ENCODE measurements at regions not wholly inside any gene's neighbourhood (a gene's known extent, or its start where the extent isn't known, plus 50 kb on each side); places are given as distances from the start of the nearest gene placed in this dataset.
"Not testable (repeated sequence)": the region's sequence is repeated elsewhere in the genome, so short reads cannot be mapped to it uniquely, and the experiment has no call there.

DNA sequence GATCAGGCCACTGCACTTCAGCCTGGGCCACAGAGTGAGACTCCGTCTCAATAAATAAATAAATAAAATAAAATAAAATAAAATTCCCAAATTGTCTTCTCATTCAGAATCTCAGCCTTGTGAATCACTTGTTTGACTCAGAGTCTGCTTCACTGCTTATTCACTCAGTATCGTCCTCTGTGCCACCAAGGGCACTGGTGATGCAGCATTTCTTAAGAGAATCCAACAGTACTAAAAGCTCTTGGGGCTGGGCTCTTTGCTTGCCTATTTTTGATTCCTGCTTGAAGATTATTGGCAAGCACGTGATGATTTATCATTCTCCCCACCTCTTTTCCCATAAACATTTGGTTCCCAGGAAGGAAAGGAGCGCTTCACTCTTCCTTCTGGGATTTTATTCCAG is 54.8 kb upstream of the HMGB1 start:
- intact Hi-C loops (cut with DNase I), result no loop called here
- no peak for DNase-seq (ENCODE audit: low spot score)

DNA sequence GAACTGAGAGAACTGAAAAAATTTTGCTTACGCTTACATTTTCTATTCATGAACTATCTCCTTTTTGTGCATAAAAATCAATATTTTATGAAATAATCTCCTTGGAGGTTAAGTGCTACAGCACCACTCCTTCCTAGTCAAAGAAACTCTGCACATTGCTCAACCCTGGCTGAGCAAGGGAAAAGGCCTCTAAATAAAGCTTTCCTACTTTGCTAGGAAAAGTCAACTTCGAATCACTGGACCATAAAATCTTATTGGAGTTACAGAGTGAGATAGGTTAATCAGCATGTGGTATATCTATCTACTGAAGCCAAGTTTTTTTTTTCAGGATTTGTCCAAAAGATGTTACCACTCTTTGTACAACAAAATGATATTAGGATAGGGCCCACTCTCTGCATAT is 57.5 kb upstream of the HMGB1 start:
- intact Hi-C loops (cut with DNase I), result no loop called here
- no peak for DNase-seq (ENCODE audit: low spot score)

DNA sequence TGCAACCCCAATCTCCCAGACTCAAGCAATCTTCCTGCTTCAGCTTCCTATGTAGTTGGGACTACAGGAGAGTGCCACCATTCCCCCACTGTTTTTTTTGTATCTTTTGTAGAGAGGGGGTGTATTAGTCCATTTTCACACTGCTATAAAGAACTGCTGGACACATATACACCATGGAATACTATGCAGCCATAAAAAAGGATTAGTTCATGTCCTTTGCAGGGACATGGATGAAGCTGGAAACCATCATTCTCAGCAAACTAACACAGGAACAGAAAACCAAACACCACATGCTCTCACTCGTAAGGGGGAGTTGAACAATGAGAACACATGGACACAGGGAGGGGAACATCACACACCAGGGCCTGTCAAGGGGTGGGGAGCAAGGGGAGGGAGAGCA is 58.1 kb upstream of the HMGB1 start:
- DNase-seq (ENCODE audit: low spot score); intact Hi-C loops (cut with DNase I): not testable (repeated sequence)

DNA sequence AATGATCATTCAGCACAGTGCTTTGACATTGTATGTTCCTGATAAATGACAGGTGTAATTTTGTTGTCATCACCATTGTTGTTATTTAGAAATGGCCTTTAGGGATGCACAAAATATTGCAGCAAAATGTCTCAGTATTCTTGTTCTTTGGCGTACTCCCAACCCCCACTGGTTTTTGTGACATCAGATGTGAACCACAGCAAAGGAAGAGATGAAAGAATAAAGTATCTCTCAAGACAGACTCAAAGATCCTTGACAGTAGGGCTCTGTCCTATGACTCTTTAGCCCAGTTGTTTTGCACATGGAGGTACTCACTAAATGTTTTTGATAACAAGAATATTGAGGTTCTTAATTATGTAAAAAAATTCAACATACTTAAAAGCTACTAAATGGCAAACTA is 59.5 kb upstream of the HMGB1 start:
- intact Hi-C loops (cut with DNase I); DNase-seq (ENCODE audit: low spot score): not testable (repeated sequence)

DNA sequence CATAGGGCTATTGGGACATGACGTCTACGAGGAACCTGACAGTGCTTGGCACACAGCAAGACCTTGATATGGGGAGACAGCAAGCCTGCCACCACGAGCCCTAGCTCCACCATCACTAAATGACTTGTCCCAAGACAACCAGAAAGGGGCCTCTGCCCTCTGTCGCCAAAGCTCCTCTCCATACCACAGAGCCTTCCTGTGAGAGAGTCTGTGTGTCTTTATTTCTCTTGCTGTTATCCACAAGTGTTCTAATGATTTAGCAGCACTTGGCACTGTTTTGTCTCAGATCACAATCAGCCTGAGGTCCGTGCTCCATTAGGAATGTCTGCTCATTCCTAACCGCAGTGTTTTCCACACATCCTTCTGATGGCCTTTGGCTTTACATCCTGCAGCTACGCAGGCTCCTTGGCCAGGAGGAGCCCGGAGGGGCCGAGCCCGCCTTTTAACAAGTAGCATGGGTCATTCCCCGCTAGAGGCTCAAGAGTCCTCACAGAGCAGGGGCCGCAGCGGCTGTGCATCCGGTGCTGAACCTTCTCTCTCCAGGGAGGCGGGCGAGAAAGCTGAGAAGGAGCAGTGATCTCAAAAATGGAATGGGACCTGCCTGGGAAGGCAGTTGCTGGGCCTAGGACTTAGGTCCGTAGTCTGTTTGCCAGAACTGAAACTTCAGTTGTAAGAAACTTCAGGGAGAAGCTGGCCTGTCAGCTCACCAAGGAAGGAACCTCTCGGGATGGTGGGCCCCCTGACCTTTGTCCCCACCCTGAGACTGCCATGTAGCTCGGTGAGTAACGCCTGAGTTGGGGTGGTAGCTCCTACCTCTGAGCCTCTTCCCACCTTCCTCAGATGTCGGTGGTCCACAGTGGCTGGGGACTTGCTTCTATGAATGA is 61.1 kb upstream of the HMGB1 start:
- DNase-seq (ENCODE audit: low spot score), result no peak
- intact Hi-C loops (cut with DNase I), result no loop called here

DNA sequence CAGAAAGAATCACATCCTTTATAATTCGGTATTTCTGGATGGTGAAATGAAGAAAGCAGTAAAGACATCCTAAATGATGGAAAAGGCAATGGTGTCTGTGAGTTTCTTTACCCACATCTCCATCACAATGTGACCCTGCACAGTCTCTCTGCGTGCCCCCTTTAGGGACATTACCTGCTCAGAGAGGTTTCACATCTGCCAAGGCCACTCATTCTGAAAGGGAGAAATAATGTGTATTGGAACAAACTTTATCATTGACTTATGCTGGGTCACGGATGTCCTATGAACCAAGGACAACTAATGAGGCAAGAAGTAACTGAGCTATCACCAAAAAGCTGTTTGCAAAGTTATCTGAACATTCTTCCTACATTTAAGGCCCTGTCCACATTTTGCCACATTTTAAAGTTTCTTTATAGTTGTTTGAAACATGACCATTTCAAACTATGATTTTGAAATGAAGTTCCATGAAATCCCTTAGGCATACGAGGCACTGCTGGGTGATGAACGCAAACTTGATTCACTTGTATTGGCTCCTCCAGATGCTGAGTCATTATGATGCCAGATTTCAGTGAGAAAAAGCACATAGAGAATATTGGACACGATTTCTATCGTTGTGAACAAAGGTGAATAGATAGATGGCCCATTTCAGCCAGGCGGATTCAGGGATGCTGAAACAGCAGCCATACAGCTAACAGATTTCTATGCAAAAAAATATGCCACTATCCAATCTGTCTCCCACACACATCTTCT is 63.5 kb upstream of the HMGB1 start:
- intact Hi-C loops (cut with DNase I), result no loop called here
- DNase-seq (ENCODE audit: low spot score), result no peak

DNA sequence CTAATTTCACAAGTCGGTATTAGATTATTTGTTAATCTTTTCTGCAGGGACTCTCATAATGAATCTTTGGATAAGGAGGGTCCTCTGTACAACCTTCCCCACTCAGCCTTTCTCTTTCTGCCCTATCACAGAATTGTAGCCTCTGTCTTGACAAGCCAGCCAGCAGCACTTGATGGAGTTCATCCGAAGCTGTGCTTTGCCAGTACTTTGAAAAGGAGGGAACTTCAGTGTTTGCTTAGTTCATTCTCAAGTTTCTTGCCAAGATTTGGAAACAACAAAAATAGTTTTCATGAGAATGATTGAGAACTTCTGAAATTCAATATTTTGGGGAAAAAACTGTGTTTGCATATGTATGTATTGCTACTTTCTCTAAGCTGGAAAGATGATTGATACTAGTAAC is 69.3 kb upstream of the HMGB1 start:
- DNase-seq (ENCODE audit: low spot score), result no peak
- intact Hi-C loops (cut with DNase I), result no loop called here

DNA sequence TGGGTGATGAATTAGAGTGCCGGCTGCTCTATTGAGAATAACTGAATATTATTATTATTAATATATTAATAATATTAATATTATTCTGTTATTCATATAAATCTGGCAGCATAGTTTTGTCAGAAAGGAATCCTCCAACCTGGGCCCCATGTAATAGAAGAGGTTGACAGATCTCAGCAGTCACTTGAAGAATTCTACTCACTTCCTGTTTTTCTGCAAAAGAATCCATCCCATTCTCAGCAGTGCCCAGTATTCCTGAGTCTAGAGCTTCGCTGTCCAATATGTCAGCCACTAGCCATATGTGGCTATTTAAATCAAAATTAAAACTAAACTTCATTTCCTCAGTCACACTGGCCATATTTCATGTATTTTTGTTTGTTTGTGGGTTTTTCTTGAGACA is 72.4 kb upstream of the USPL1 start:
- intact Hi-C loops (cut with DNase I), result no loop called here
- DNase-seq (ENCODE audit: low spot score), result no peak

DNA sequence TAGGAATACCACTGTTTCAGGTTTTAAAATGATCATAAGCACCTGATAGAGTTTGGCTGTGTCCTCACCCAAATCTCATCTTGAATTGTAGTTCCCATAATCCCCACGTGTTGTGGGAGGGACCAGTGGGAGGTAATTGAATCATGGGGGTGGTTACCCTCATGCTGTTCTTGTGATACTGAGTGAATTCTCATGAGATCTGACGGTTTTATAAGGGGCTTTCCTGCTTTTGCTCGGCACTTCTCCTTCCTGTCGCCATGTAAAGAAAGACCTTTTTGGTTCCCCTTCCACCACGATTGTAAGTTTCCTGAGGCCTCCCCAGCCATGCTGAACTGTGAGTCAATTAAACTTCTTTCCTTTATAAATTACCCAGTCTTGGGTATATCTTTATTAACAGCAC is 69.7 kb upstream of the USPL1 start:
- intact Hi-C loops (cut with DNase I); DNase-seq (ENCODE audit: low spot score): not testable (repeated sequence)

DNA sequence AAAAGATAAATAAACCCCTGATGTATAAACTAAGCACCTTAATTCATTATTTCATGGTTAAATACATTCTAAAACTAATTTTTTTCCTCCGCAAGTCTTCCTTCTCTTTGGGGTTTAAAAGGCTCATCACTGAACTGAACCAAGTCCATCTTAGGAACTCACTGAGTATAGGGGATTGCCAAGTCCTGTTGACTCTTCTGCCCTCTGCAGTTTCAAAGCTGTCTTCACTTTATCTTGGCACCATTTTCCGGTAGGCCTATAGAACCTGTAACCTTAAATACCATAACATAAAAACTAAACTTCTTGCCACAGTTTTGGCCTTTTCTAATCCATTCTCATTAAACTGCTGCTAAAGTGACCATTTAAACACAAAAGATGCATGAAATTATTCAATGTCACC is 66.5 kb upstream of the USPL1 start:
- no peak for DNase-seq (ENCODE audit: low spot score)
- intact Hi-C loops (cut with DNase I), result no loop called here

DNA sequence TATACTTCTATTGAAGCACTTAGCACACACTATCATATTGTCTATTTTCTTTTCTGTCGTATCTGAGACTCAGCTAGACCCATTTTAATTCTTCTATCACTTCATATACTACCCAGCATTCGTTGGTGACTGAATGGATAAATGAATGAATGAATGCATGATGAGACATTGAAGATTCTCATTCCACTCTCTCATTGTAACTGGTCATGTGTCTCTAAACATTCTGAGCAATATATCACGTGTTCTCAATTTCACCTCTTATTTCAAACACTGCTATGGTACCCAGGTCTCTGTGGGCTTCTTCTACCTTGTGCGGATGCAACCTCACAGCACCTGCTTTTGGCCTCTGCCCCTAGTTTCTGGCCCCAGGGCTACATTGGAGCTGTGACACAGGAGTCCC is 65.2 kb upstream of the USPL1 start:
- intact Hi-C loops (cut with DNase I), result no loop called here
- DNase-seq (ENCODE audit: low spot score), result no peak

DNA sequence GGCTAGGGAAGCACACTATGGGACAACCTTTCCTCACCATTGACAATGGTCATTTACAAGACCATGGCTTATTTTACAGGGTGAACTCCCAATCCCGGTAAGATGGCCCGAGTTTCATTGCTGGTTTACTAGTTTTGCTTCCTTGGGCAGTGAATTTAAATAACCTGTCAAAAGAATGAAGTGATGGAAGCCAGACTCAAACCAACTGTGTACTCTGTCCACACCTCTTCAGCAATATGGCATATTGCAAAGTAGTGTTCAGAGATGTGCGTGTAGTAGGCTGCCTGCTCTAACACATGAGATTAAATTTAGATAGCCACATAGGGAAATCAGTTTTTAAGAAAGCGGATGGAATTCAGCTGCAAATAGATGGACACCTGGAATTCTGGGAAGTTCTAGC is 58.4 kb upstream of the USPL1 start:
- intact Hi-C loops (cut with DNase I), result no loop called here

DNA sequence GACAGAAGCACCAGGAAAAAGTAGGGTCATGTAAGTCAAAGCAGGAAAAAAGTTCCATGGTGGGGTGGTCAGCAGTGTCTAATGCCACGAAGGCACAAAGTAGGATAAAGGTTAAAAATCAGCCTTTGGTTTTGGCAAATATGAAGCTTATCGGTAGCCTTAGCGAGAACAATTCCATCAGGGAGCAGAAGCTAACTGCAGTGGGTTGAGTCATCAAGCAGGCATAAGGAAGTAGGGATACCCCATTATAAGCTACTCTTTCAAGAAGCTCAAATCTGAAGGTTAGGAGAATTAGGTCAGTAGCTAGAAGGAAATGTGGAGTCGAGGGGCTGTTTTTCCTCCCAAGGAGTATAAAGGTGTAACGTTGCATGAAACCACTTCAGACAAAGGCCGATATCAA is 57.5 kb upstream of the USPL1 start:
- intact Hi-C loops (cut with DNase I), result no loop called here
- no peak for DNase-seq (ENCODE audit: low spot score)

More for the DNA sequence above, 58.4 kb upstream of the USPL1 start:
- DNase-seq (ENCODE audit: low spot score), result no peak

DNA sequence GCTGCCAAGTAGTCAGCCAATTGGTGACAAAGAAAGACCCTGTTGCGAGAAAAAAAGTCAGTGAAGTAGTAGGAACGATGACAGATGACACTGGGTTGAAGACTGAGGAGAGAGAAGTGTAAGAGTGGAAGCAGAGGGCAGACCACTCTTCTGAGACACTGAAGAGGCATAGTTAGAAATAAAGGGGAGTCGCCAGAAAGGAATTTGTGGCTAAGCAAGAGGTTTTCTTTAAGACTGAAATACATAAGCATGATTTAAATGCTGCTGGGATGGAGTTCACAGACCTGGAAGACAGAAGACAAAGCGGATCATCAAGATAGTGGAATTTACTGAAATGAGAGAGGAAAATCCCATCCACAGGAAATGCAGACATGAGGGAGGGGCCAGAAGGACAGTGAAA is 56.2 kb upstream of the USPL1 start:
- no peak for DNase-seq (ENCODE audit: low spot score)
- intact Hi-C loops (cut with DNase I), result loop anchor here in 1 of 2 donors (1.0 kb wide), 1 partner anchor 451 kb away; no protein-coding TSS in a partner anchor

DNA sequence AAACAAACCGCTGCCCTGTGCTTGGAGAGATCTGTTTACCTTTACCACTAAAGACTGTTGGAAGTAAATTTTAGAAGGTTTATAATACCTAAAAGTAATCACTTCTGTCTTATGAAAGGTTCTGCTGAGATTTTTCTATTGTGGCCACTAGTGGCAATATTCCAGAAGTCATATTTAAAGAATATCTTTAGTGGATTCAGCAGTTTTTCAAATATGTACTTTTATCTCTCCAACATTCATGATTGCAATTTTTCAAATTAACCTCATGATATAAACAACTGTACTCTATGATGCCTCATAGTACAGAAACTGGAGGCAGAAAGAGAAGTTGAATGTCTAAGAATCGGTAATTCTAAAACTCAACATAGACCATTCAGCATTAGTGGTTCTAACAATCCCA is 53.2 kb upstream of the USPL1 start:
- DNase-seq (ENCODE audit: low spot score), result no peak

DNA sequence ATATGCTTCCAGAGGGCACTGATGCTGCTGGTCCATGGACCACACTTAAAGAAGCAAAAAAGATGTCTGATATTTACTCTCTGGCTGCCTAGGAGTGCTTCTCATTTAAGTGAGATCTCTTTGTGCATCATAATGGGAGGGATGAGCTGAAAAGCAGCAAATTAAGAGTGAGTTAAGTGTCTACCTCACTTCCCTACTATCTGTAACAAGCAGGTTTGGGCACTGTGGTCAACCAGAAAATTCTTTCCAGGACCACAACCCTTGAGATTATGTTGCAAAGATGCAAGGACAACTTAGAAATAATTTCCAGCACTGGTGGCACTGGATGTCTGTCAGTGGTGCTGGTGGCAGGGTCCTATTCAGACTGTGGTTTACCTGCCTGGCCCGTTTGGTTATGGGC is 52.1 kb upstream of the USPL1 start:
- DNase-seq (ENCODE audit: low spot score), result no peak
- intact Hi-C loops (cut with DNase I), result no loop called here

More for the DNA sequence above, 53.2 kb upstream of the USPL1 start:
- intact Hi-C loops (cut with DNase I), result no loop called here

DNA sequence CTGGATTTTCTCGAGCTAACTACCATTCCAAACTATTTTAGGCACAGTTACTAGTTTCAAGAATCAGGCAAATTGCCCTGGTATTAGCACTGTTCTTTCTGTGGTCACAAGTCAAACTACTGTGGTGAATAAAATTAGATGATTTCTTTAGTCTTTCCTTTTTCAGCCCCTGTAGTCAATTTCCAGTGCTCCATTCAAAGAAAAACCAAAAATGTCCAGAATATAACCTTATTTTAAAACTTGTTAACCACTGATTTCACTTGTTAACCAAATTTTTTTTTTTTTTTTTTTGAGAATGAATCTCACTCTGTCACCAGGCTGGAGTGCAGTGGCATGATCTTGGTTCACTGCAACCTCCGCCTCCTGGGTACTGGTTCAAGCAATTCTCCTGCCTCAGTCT is 50.6 kb upstream of the USPL1 start:
- intact Hi-C loops (cut with DNase I), result no loop called here
- DNase-seq (ENCODE audit: low spot score), result no peak

Measured in posterior vena cava (tissue), 2 donors.